ENCODE measurements at regions not wholly inside any gene's neighbourhood (a gene's known extent, or its start where the extent isn't known, plus 50 kb on each side); places are given as distances from the start of the nearest gene placed in this dataset.

DNA sequence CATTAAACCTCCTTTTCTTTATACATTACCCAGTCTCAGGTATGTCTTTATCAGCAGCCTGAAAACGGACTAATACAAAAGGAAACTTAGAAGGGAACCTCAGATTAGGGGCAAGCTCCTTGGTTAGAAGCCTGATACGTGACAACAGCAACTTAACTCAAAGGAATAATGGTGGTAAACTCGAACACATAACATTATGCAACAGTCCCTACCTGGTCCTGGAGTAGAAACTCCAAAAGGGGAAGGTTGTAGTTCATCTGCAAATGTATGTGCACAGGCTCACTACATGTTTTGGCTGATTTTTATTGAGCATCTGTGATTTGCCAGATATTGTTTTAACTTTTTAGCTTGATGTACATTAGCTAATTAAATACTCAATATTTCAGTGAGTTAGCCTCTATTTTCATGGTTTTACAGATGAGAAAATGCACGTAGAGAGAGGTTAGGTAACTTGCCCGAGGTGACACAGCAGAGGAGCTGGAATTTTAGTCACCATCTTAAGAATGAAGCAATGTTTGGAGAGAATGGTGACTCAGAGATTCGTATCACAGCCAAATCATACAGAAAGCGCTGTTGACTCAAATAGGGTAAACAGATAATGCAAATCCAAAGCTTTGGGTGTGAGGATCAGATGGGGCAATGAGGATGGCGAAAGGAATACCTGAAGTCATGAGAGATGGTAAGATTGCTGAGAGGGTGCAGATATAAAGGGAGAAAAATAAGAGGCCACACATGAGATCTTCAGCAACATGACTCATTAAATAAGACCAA lies 194.9 kb upstream of the RBFOX1 start:
- no peak overlapping the region for H3K4me3 ChIP-seq (ENCODE audit: low read depth, low read length)
- no peak for TF ChIP-seq CTCF (IDR thresholded peaks at IDR 0.05; ENCODE audit: low read depth, low read length)

DNA sequence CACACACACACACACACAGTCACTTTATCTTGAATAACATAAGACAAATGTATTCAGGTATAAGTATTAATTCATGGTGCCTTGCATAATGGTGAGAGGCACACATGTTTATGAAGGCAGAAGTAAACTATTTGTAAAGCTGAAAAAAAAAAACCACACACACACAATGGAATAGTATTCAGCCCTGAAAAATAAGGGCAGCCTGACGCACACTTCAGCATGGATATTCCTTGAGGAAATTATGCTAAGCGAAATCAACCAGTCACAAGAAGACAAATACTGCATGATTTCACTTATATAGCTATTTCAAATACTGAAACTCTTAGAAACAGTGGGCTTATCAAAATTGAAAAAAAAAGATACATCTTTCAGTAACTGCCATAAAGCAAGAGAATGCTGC lies 200.2 kb upstream of the RBFOX1 start:
- no peak overlapping the region for H3K4me3 ChIP-seq (ENCODE audit: low read depth, low read length)
- no peak for TF ChIP-seq CTCF (IDR thresholded peaks at IDR 0.05; ENCODE audit: low read depth, low read length)

GRCh38 chr16:7124701-7125100 lies 207.9 kb upstream of the RBFOX1 start:
- no peak for TF ChIP-seq CTCF (IDR thresholded peaks at IDR 0.05; ENCODE audit: low read depth, low read length)
- no peak overlapping the region for H3K4me3 ChIP-seq (ENCODE audit: low read depth, low read length)

DNA sequence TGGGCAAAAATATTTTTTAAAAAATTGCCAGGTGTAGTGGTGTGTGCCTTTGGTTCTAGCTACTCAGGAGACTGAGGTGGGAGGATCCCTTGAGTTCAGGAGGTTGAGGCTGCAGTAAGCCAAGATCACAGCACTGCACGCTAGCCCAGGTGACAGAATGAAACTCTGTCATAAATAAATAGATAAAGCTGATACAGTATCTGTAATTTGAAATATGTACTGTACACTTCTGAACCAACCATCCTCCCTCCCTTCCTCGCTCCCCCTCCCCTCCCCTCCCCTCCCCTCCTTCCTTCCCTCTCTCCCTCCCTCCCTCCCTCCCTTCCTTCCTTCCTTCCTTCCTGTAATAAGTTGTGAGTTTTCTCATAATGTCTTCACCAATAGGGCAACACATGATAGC lies 208.4 kb upstream of the RBFOX1 start:
- H3K4me3 ChIP-seq (ENCODE audit: low read depth, low read length): no peak overlapping the region
- no peak for TF ChIP-seq CTCF (IDR thresholded peaks at IDR 0.05; ENCODE audit: low read depth, low read length)

- no peak for TF ChIP-seq CTCF (IDR thresholded peaks at IDR 0.05; ENCODE audit: low read depth, low read length)
- no peak overlapping the region for H3K4me3 ChIP-seq (ENCODE audit: low read depth, low read length)
Measured at GRCh38 chr16:7116734-7117133, 215.9 kb upstream of the RBFOX1 start.

- no peak overlapping the region for H3K4me3 ChIP-seq (ENCODE audit: low read depth, low read length)
- no peak for TF ChIP-seq CTCF (IDR thresholded peaks at IDR 0.05; ENCODE audit: low read depth, low read length)
Measured at GRCh38 chr16:7115898-7116297, 216.7 kb upstream of the RBFOX1 start.

DNA sequence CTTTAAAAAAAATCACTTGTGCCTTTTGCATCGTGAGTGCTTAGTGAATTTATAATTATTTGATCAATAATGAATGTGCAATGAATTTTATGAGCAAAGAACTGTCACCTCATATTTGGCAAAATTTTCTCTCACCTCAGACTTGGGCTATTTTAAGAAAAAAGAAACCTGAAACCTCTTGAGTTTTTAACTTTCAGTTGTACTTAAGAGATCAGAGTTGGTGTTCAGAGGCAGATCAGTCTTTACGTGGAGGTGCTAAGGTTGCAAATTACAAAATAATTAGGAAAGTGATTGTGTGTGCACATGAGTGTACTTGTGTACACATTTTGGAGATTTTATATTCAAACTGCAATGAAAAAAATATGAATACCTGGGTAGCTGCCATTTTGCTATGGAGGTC lies 218.7 kb upstream of the RBFOX1 start:
- H3K4me3 ChIP-seq (ENCODE audit: low read depth, low read length): no peak overlapping the region
- TF ChIP-seq CTCF (IDR thresholded peaks at IDR 0.05; ENCODE audit: low read depth, low read length): no peak

All from WI38 (cell line).